Pancreas (tissue), 10 donors: ENCODE measurements at regions not wholly inside any gene's neighbourhood (a gene's known extent, or its start where the extent isn't known, plus 50 kb on each side); places are given as distances from the start of the nearest gene placed in this dataset.
"Not testable (repeated sequence)": the region's sequence is repeated elsewhere in the genome, so short reads cannot be mapped to it uniquely, and the experiment has no call there.

Experiments
- ATAC-seq, 4 donors: fragments of 200-7000 bp; cut with Tn5 transposase; one replicate each; pipeline versions ENCODE4 v1.8.0 to v1.9.1; 2020; ENCODE audit warnings: mild to moderate bottlenecking in 4 of 4, moderate library complexity in 4 of 4
- DNase-seq, 6 donors: peaks; one replicate each; pipeline ENCODE4 v3.0.0-alpha.2; 2020
- FAIRE-seq: peaks from 2 replicates; lab custom pipeline; 2012; peaks lifted over from hg19 to GRCh38; lab: Jason Lieb, UNC
- H3K27ac ChIP-seq, 4 donors: fragments of 200-600 bp; sonication (generic); 1 replicate in 3 of 4; 2 replicates in 1 of 4; pipeline versions ENCODE4 v1.5.0 to v1.8.0; 2020
- H3K27me3 ChIP-seq, 4 donors: fragments of 200-600 bp; one replicate each; pipeline ENCODE4 v1.8.0; 2021
- H3K36me3 ChIP-seq, 3 donors: fragments of 200-600 bp; sonication (generic) in 1 of 3; one replicate each; pipeline versions ENCODE4 v1.5.0 to v1.8.0; 2020 to 2021
- H3K4me1 ChIP-seq, 3 donors: fragments of 200-600 bp; one replicate each; pipeline ENCODE4 v1.8.0; 2021
- H3K4me3 ChIP-seq, 4 donors: fragments of 200-600 bp; sonication (generic) in 2 of 4; one replicate each; pipeline versions ENCODE4 v1.5.0 to v1.8.0; 2020 to 2021
- H3K9me3 ChIP-seq, 4 donors: fragments of 200-600 bp; one replicate each; pipeline ENCODE4 v1.8.0; 2021
- CTCF ChIP-seq, 4 donors: fragments of 200-600 bp; sonication (generic) in 3 of 4; IDR thresholded peaks; one replicate each; pipeline versions ENCODE4 v1.5.0 to v1.8.0; 2021; ENCODE audit warnings: antibody characterized with exemption in 4 of 4
- WGBS, 2 donors: extraction: QIAGEN DNeasy Blood & Tissue Kit; methylation state at CpG; one replicate each; pipeline ENCODE4 v1.1.7; 2013; 5-methylcytosine and 5-hydroxymethylcytosine counted together
- intact Hi-C, 3 donors: fragments of 100-400 bp; cut with DNase I; formaldehyde crosslinking; loops; one replicate each; pipeline versions ENCODE4 v1.11.1 to v1.14.2; 2022
- donor health status: healthy with polysubstance abuse.
- donor health status: DM: no; HTN: no; CAD: no; lungs with moderate emphysema.
- donor health status: DM: no; HTN: no; CAD: no.
- donor health status: control.
- donor health status: control.
- donor health status: Bipolar disorder and iron deficiency.
- donor health status: DM: yes; HTN: yes; CAD: no.
- donor health status: DM: no; HTN: no; CAD: no.
- donor health status: DM: no; HTN: no; CAD: no.
- donor health status: DM: yes; HTN: yes; CAD: no.

DNA sequence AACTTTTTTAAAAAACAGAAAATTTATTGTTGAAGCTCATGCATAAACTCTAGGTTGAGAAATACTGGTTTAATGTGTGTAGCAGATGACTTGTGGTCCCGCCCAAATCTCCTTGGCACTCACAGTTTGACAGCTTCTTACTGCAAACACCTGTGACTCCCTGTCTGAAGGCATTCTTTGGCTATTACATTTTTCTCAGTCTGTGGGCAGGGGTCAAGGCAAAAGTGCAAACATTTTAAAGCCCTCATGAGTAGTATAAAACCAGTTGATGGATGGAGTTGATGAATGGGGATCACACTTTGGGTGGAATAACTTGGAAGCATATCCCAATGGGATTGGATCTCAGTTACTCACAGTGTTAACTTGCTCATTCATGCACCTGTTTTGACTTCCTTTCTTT, 1007.0 kb upstream of the NUDT12 start:
- TF ChIP-seq CTCF (IDR thresholded peaks at IDR 0.05): no peak
- WGBS, 2 donors: 48 to 70% methylated on average over 1 of the region's 1 CpG
- intact Hi-C loops: no loop called here

GRCh38 chr5:104564530-104564929, 1001.9 kb upstream of the NUDT12 start:
- no peak overlapping the region for H3K4me3 ChIP-seq
- intact Hi-C loops: no loop called here
- ATAC-seq: no peak
- DNase-seq: no peak
- WGBS, 2 donors: 88 to 95% methylated on average over 4 of the region's 4 CpGs
- H3K9me3 ChIP-seq: no peaks in the 10 kb centered on the region
- H3K36me3 ChIP-seq: no peaks in the 10 kb centered on the region
- no peaks in the 10 kb centered on the region for H3K4me1 ChIP-seq
- H3K27ac ChIP-seq: no peak overlapping the region
- H3K27me3 ChIP-seq: no peaks in the 10 kb centered on the region
- no peak for TF ChIP-seq CTCF (IDR thresholded peaks at IDR 0.05)
- no peak for FAIRE-seq

More for the DNA sequence above, 1007.0 kb upstream of the NUDT12 start:
- no peaks in the 10 kb centered on the region for H3K4me1 ChIP-seq
- no peaks in the 10 kb centered on the region for H3K27me3 ChIP-seq
- ATAC-seq (no peak), FAIRE-seq (no peak), DNase-seq (no peak)
- no peak overlapping the region for H3K27ac ChIP-seq
- H3K4me3 ChIP-seq: no peak overlapping the region
- H3K9me3 ChIP-seq: no peaks in the 10 kb centered on the region
- no peaks in the 10 kb centered on the region for H3K36me3 ChIP-seq

DNA sequence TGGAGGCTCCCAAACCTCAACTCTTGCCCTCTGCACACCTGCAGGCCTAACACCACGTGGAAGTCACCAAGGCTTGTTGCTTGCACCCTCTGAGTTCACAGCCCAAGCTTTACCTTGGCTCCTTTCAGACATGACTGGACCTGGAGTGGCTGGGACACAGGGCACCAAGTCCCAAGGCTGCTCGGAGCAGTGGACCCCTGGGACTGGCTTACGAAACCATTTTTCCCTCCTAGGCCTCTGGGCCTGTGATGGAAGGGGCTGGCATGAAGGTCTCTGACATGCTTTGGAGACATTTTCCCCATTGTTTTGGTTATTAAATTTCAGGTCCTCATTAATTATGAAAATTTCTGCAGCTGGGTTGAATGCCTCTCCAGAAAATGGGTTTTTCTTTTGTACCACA, 994.4 kb upstream of the NUDT12 start:
- ATAC-seq (no peak), FAIRE-seq (no peak), DNase-seq (no peak)
- 72 to 75% methylated on average over 3 of the region's 3 CpGs for WGBS, 2 donors
- no peak for TF ChIP-seq CTCF (IDR thresholded peaks at IDR 0.05)
- Histone ChIP-seq H3K36me3 (no peaks in the 10 kb centered on the region), H3K9me3 (no peaks in the 10 kb centered on the region), H3K4me3 (no peak overlapping the region), H3K27ac (no peak overlapping the region), H3K27me3 (no peaks in the 10 kb centered on the region), H3K4me1 (no peaks in the 10 kb centered on the region)
- intact Hi-C loops: no loop called here

DNA sequence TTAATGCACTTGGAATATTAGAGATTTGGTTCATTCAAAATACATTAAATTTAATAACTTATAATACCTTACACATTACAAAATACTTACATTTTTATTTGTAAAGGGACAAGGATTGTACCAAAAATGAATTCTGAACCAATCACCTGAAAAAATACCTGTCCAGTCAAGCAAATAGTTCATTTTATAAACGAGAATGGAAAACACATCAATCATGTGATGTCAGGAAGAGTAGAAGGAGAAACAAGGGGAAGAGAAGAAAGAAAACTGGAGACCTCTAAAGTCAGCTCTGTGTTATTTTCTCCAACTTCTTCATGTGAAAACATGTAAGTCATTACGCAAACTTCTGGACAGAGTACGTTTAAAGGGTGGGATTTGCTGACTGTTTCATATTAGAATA, 989.0 kb upstream of the NUDT12 start:
- Histone ChIP-seq H3K27me3 (peaks cover 0 to 3% (median 0%) of the 10 kb centered on the region in 4 donors), H3K4me1 (no peaks in the 10 kb centered on the region), H3K36me3 (no peaks in the 10 kb centered on the region), H3K27ac (no peak overlapping the region), H3K9me3 (no peaks in the 10 kb centered on the region), H3K4me3 (no peak overlapping the region)
- no peak for ATAC-seq
- TF ChIP-seq CTCF (IDR thresholded peaks at IDR 0.05): no peak
- FAIRE-seq: no peak
- intact Hi-C loops: no loop called here
- WGBS, 2 donors: 60% methylated on average over 3 of the region's 3 CpGs
- no peak for DNase-seq

- H3K4me1 ChIP-seq, H3K27me3 ChIP-seq, H3K9me3 ChIP-seq, H3K27ac ChIP-seq, H3K4me3 ChIP-seq, ATAC-seq, H3K36me3 ChIP-seq, FAIRE-seq, intact Hi-C loops, DNase-seq: not testable (repeated sequence)
- WGBS, 2 donors: 87 to 93% methylated on average over 6 of the region's 6 CpGs
Observed at GRCh38 chr5:104546871-104547270, 984.3 kb upstream of the NUDT12 start.
